ENCODE measurements at regions not wholly inside any gene's neighbourhood (a gene's known extent, or its start where the extent isn't known, plus 50 kb on each side); places are given as distances from the start of the nearest gene placed in this dataset.
"Not testable (repeated sequence)": the region's sequence is repeated elsewhere in the genome, so short reads cannot be mapped to it uniquely, and the experiment has no call there.

DNA sequence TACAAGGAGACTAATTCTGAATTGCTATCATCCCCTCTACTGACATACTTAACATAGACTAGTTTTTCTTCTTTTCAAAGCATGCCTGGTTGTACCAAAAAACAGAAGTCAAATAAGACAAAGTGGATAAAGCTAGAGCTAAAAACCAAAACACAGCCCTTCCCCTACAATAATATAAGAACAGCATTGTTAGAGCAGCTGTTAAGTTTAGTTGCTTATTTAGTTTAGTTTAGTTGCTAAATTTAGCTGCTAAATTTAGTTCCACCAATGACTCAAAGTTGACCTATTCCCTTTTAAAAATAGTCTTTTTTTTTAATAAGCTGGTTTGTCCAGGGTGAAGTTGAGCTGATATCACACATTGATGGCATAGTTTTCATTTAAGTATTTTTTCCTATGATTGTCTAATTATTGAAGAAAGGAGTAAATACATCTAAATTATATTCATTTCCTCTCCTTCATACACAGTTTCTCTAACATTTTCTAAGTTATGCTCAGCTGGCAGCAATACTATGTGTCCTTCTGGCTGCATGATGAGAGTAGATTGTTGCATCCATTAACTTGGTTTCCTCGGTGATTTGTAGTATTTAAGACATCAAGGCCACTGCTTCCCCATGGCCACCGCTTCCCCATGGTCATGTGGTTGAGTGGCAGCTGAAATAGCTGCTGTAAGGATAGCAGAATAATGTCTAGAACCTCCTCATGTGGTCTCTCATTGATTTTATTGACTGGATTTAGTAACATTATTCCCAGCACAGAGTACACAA lies 718.6 kb upstream of the NECTIN3 start:
- Histone ChIP-seq H3K4me1 (peaks cover 5% of the 10 kb centered on the region; the same call in 1 of the 2 replicates), H3K4me3 (no peak overlapping the region), H3K27ac (no peak overlapping the region; the same call in 1 of the 2 replicates), H3K36me3 (no peaks in the 10 kb centered on the region), H3K9me3 (replicated peaks) (no peaks in the 10 kb centered on the region), H3K27me3 (no peaks in the 10 kb centered on the region)
- peak in 1 of 2 experiments; percentile 22 for DNase-seq

DNA sequence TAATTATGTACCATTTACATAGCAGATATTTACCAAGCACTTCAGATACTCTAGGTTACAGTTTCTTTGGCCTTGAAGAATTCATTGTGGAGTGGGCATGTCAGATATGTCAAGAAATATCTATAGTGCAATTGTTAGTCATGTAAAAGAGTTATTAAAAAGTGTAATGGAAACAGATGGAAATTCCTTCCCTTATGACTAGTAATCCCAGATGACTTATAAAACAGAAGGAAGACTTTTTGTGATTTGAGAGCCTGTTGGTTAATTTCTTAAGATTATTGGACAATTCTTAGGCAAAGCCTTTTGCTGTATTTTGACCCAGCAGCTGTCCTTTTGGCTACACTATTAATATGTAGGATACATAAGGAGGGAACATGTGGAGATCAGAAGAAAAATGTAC lies 708.9 kb upstream of the NECTIN3 start:
- H3K4me3 ChIP-seq: no peak overlapping the region
- DNase-seq: no peak
- no peaks in the 10 kb centered on the region for H3K27me3 ChIP-seq
- H3K4me1 ChIP-seq: no peaks in the 10 kb centered on the region
- 0 out of 2 replicates have a peak, but pooled peaks cover 3% of the 10 kb centered on the region for H3K36me3 ChIP-seq
- no peaks in the 10 kb centered on the region for H3K9me3 ChIP-seq (replicated peaks)
- H3K27ac ChIP-seq: no peak overlapping the region

DNA sequence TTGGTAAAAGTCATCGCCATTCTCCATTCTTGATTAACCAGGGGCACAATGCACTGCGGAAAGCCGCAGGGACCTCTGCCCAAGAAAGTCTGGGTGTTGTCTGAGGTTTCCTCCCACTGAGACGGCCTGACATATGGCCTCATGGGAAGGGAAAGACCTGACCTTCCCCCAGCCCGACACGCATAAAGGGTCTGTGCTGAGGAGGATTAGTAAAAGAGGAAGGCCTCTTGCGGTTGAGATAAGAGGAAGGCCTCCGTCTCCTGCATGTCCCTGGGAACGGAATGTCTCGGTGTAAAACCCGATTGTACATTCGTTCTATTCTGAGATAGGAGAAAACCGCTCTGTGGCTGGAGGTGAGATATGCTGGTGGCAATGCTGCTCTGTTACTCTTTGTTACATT lies 704.3 kb upstream of the NECTIN3 start:
- not testable (repeated sequence) for H3K9me3 ChIP-seq (replicated peaks); H3K27ac ChIP-seq; H3K4me3 ChIP-seq; H3K4me1 ChIP-seq; DNase-seq; H3K36me3 ChIP-seq; H3K27me3 ChIP-seq

DNA sequence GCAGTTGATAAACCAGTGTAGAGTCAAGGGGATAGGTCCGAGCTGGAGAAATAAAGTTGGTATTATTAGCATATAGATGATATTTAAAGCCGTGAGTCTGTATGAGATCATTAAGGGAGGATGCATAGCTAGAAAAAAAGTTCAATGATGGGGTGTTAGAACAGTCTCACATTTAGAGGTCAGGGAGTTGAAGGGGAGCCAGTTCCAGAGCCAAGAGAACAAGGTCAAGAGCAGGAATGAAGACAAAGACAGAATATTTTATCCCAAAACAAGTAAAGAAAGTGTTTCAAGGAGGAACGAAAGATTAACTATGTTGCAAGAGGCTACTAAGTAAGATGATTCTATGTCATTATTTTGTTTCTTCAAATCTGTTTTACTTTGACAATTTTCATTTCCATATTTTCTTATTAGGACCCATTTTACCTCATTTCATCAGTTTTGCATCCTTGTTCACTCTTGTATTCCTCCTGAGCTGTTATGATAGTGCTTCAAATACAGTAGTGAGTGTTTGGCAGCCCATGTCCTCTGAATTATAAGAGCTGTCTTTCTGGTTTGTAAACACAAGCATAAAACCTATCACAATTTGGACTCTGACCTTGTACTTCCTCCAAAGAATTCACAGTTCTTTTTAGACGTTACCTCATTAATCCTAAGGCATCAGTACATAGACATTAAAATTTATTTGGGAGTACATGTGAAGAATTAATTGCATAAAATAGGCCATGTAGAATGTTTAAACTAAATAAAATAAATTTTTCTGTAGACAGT lies 695.7 kb upstream of the NECTIN3 start:
- no peaks in the 10 kb centered on the region for H3K9me3 ChIP-seq (replicated peaks)
- no peaks in the 10 kb centered on the region for H3K27me3 ChIP-seq
- no peak overlapping the region for H3K4me3 ChIP-seq
- H3K27ac ChIP-seq: no peak overlapping the region
- DNase-seq: no peak
- H3K36me3 ChIP-seq: no peaks in the 10 kb centered on the region
- H3K4me1 ChIP-seq: no peaks in the 10 kb centered on the region

DNA sequence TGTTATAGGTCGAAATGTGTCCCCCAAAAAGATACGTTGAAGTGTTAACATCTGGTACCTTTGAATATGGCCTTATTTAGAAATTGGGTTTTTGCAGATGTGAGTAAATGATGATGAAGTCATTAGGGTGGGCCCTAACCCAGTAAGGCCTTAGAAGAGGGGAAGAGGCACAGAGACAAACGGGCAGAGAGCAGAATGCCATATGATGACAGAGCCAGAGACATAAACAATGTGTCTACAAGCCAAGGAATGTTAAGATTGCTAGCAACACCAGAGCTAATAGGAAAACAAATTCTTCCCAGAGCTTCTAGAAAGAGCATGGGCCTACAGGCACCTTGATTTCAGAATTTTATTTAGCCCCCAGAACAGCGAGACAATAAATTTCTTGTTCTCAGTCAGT lies 693.1 kb upstream of the NECTIN3 start:
- DNase-seq: no peak

DNA sequence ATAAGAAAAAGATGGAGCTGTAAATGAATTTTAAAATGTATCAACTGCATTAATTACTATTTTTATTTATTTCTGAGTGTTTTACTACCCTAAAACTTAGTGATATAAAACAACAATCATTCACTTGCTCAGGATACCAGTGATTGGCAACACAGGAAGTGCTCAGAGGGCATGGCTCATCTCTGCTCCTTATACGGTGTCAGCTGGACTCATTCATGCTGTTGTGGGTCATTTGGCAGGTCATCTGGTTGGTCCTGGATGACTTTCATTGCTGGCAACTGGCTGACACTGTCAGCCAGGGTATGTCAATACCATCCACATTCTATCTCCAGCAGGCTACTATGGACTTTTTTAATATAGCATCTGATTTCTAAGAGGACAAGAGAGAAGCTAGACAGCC lies 689.6 kb upstream of the NECTIN3 start:
- no peaks in the 10 kb centered on the region for H3K36me3 ChIP-seq
- H3K9me3 ChIP-seq (replicated peaks): no peaks in the 10 kb centered on the region
- no peaks in the 10 kb centered on the region for H3K27me3 ChIP-seq
- H3K4me1 ChIP-seq: no peaks in the 10 kb centered on the region
- DNase-seq: no peak
- no peak overlapping the region for H3K27ac ChIP-seq
- no peak overlapping the region for H3K4me3 ChIP-seq

More for the DNA sequence above, 693.1 kb upstream of the NECTIN3 start:
- H3K27me3 ChIP-seq: no peaks in the 10 kb centered on the region
- H3K4me3 ChIP-seq: no peak overlapping the region
- no peak overlapping the region for H3K27ac ChIP-seq
- no peaks in the 10 kb centered on the region for H3K4me1 ChIP-seq
- H3K9me3 ChIP-seq (replicated peaks): no peaks in the 10 kb centered on the region
- H3K36me3 ChIP-seq: no peaks in the 10 kb centered on the region

DNA sequence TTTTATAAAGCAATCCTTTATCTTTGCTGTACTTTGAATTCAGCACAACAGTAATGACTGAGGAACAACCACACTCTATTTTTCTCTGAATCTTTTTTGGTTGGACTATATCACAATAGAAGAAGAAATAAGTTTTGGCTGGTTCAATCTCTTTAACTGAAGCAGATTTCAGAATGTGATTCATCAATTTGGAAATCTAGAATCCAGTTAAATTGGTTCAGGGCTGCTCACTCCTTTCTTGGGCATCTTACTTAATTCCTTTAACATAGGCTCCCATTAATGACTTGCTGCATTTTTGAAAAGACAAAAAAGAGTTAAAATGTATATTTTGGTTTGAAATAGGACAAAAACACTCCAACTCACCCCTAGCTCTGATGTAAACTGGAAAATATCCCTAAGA lies 688.3 kb upstream of the NECTIN3 start:
- Histone ChIP-seq H3K4me1 (no peaks in the 10 kb centered on the region), H3K27ac (no peak overlapping the region), H3K27me3 (no peaks in the 10 kb centered on the region), H3K4me3 (no peak overlapping the region), H3K36me3 (no peaks in the 10 kb centered on the region), H3K9me3 (replicated peaks) (no peaks in the 10 kb centered on the region)
- no peak for DNase-seq

DNA sequence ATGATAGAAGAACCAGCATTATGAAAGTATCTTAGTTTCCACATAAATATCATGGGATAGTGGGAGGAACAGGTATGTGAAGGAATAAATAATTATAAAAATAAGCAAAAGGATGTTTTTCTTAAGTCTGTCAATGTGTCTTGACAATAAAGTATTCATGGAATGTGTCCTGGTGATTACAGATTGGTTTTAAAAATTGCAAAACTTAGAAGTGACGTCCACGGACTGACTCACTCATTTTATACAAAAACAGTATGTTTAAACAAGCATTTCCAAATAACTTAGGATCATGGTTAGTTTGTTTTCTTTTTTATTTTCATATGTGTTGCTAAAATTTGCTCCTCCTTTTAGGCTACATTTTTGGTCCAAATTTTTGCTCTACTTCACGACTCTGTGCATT lies 687.0 kb upstream of the NECTIN3 start:
- H3K4me3 ChIP-seq: no peak overlapping the region
- DNase-seq: no peak
- no peaks in the 10 kb centered on the region for H3K4me1 ChIP-seq
- no peaks in the 10 kb centered on the region for H3K36me3 ChIP-seq
- no peaks in the 10 kb centered on the region for H3K9me3 ChIP-seq (replicated peaks)
- H3K27me3 ChIP-seq: no peaks in the 10 kb centered on the region
- no peak overlapping the region for H3K27ac ChIP-seq

DNA sequence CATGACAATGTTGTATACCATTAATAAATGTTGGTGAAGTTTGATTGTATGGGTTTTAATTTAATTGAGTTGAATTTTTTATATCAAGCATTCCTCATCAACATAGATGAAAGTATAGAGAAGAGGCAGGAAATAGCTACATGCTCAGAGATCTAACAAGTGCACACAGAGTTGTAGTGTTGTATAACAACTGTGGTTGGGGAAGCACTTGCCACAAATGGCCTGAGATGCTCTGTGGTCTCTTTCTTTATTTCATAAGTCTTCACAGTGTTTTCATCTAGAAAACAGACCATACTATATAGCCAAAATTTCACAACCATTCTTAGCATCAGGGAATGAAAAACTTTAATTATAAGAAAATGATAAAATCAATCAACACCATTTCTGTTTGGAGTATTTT lies 682.6 kb upstream of the NECTIN3 start:
- Histone ChIP-seq H3K4me1 (no peaks in the 10 kb centered on the region), H3K9me3 (replicated peaks) (no peaks in the 10 kb centered on the region), H3K36me3 (no peaks in the 10 kb centered on the region), H3K27ac (no peak overlapping the region), H3K27me3 (no peaks in the 10 kb centered on the region), H3K4me3 (no peak overlapping the region)
- DNase-seq: no peak

DNA sequence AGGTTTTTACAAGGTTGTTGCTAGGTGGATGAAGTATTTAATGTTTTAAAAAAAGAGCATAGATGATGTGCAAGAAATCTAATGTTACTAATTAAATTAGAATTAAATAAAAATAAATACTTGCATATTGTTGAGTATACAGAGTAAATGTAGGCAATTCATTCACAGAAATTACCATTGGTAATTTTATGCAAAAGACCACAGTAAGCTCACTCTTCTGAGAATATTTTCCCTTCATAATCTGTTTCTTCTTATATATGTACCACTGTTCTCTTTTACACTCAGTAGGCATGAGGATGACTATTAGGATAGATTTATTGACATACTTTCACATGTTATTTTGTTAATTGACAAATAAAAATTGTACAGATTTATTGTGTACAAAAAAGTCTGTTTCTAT lies 681.2 kb upstream of the NECTIN3 start:
- no peaks in the 10 kb centered on the region for H3K36me3 ChIP-seq
- H3K27me3 ChIP-seq: no peaks in the 10 kb centered on the region
- no peak overlapping the region for H3K4me3 ChIP-seq
- H3K27ac ChIP-seq: no peak overlapping the region
- H3K9me3 ChIP-seq (replicated peaks): no peaks in the 10 kb centered on the region
- H3K4me1 ChIP-seq: no peaks in the 10 kb centered on the region
- DNase-seq: no peak

DNA sequence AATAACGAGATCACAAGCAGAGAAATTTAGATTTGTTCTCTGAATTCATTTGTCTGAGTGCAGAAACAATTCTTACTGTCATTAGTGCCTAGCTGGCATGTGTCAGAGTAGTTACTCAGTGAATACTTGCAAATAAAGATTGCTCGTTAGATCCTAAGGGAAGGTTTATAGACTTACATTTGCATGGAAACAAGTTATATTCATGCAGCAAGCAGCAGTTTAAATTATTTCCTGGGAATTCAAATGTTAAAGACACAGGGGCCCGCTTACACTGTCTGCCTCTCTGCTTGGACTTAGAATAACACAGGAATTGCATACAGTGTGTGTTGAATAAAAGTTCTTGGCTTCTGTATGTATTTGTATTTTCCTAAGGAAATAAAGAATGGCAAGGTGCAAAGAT lies 680.6 kb upstream of the NECTIN3 start:
- Histone ChIP-seq H3K27ac (no peak overlapping the region), H3K4me3 (no peak overlapping the region), H3K4me1 (no peaks in the 10 kb centered on the region), H3K36me3 (no peaks in the 10 kb centered on the region), H3K27me3 (no peaks in the 10 kb centered on the region), H3K9me3 (replicated peaks) (no peaks in the 10 kb centered on the region)
- no peak for DNase-seq

DNA sequence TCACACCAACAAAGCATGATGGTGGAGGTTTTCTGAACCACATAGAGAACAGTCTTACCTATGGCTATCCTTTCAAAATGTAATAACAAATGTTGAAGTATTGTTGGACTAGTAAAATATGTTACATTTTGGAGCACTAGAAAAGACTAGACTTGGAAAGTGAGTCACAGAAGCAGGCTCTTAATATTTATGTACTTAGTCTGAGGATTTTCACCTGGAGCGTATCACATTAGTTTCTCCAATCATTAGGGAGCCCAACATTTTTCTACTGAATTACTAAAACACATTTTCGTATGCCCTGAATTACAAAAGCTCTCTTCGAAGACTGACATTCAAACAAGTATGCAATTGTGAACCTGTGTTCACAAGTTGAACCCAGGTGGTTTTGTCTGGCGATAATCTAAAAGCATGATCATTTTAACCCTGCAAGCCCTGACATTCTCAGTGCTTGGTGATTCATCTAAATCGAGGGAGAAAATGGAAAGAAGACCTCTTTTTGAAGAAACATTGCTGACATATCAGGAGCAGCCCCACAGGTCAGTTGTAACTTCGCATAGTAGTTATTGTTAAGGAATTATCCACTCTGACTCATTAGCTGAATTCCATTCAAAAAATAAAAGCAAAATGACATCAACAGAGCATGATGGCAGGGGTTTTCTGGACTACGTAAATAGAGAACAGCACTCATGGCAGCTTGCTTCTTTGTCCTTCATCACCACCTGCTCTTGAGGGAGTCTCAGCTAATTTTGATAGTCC lies 679.8 kb upstream of the NECTIN3 start:
- H3K27ac ChIP-seq: no peak overlapping the region
- H3K4me3 ChIP-seq: no peak overlapping the region
- H3K4me1 ChIP-seq: peaks cover 3% of the 10 kb centered on the region; the same call in 1 of the 2 replicates
- H3K36me3 ChIP-seq: no peaks in the 10 kb centered on the region
- H3K9me3 ChIP-seq (replicated peaks): no peaks in the 10 kb centered on the region
- no peak for DNase-seq
- no peaks in the 10 kb centered on the region for H3K27me3 ChIP-seq

DNA sequence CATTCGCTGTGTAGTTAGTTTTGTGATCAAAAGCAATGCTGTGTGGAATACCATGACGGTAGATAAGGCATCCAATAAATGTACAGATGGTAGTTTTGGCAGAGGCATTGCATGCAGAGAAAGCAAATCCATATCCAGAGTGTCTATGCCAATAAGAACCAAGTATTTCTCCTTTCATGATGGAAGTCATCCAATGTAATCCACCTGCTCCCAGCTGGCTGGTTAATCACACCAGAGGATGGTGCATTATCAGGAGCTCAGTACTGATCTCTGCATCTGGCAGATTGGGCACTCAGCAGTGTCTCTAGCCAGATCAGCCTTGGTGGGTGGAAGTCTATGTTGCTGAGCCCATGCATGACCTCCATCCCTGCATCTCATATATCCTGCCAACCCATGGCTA lies 677.7 kb upstream of the NECTIN3 start:
- no peaks in the 10 kb centered on the region for H3K9me3 ChIP-seq (replicated peaks)
- no peaks in the 10 kb centered on the region for H3K27me3 ChIP-seq
- H3K4me1 ChIP-seq: peaks cover 10% of the 10 kb centered on the region
- H3K36me3 ChIP-seq: no peaks in the 10 kb centered on the region
- H3K4me3 ChIP-seq: no peak overlapping the region
- no peak for DNase-seq
- H3K27ac ChIP-seq: no peak overlapping the region

DNA sequence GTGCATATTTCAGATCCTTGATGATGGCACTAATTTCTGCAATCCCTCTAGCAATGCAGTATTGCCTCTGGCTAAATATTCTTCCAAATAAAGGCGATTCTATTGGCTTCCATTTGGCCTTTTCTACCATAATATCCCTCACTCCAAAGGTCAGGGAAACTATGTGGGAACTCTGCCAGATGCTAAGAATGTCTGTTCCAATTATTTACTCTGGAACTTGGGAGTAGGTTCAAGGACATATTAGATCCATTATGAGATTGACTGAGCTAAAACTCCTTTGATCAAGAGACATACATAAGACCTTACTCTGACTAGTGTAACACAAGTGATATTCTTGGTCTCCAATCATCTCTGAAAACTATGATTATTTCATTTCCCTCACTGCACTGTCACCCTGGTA lies 674.5 kb upstream of the NECTIN3 start:
- no peaks in the 10 kb centered on the region for H3K9me3 ChIP-seq (replicated peaks)
- H3K27me3 ChIP-seq: no peaks in the 10 kb centered on the region
- H3K4me3 ChIP-seq: no peak overlapping the region
- peaks cover 10% of the 10 kb centered on the region for H3K4me1 ChIP-seq
- DNase-seq: peak; percentile 5 to 42
- no peaks in the 10 kb centered on the region for H3K36me3 ChIP-seq
- H3K27ac ChIP-seq: no peak overlapping the region

DNA sequence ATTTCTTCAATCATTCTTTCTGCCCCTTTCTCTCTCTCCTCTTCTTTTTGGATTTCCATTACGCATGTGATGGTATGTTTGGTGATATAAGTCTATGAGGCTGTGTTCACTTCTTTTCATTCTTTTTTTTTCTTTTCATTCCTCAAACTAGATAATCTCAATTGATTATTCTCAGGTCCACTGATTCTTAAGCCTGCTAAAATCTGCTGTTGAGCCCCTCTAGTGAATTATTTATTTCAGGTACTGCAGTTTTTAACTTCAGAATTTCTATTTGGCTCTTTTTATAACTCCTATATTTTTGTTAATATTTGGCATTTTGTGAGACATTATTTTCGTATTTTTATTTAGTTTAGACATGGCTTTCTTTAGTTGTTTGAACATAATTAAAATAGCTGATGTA lies 671.3 kb upstream of the NECTIN3 start:
- Histone ChIP-seq H3K27me3 (no peaks in the 10 kb centered on the region), H3K9me3 (replicated peaks) (no peaks in the 10 kb centered on the region), H3K4me1 (peaks cover 10% of the 10 kb centered on the region), H3K27ac (no peak overlapping the region), H3K4me3 (no peak overlapping the region), H3K36me3 (no peaks in the 10 kb centered on the region)
- no peak for DNase-seq

Measured in SJCRH30 (cell line).